PC-9 (cell line): ENCODE measurements at regions not wholly inside any gene's neighbourhood (a gene's known extent, or its start where the extent isn't known, plus 50 kb on each side); places are given as distances from the start of the nearest gene placed in this dataset.

Source experiments
- BruUV-seq: library from RNA; stranded (reverse); fragments of 400-500 nt; replicated peaks from 2 replicates; lab custom pipeline; 2021; lab: Mats Ljungman, UMichigan
- CTCF ChIA-PET: fragments of 300-600 bp; sonication (Branson Sonifier 250); formaldehyde crosslinking; loops from one replicate; lab custom pipeline; 2022; ENCODE audit warnings: antibody characterized with exemption; lab: Charles Lee
- POLR2A ChIA-PET: fragments of 300-600 bp; sonication (Branson Sonifier 250); formaldehyde crosslinking; loops from one replicate; lab custom pipeline; 2022; ENCODE audit warnings: antibody characterized with exemption; ENCODE audit not compliant: unreplicated experiment; lab: Charles Lee
- DNase-seq, 2 experiments: peaks; one replicate each; pipeline versions ENCODE4 v3.0.0 to v3.0.0-alpha.2; 2015 to 2022; ENCODE audit warnings: mixed read lengths in 1 of 2
- H2AFZ ChIP-seq: fragments of 200-600 bp; sonication (generic); 2 replicates; pipeline ENCODE4 v1.8.1; 2017; ENCODE audit warnings: antibody characterized with exemption
- H3F3A ChIP-seq: fragments of 200-600 bp; sonication (generic); 2 replicates; pipeline ENCODE4 v1.8.1; 2017; ENCODE audit warnings: antibody characterized with exemption, mild to moderate bottlenecking, low read depth; ENCODE audit not compliant: insufficient read depth
- H3K27ac ChIP-seq: fragments of 200-600 bp; sonication (generic); 2 replicates; pipeline ENCODE4 v1.6.1; 2016; ENCODE audit warnings: mixed run types
- H3K27me3 ChIP-seq: fragments of 200-600 bp; sonication (generic); 2 replicates; pipeline ENCODE4 v1.6.1; 2016; ENCODE audit warnings: low read depth, mixed run types; ENCODE audit not compliant: insufficient read depth
- H3K36me3 ChIP-seq: fragments of 200-600 bp; sonication (generic); 2 replicates; pipeline ENCODE4 v1.6.1; 2016; ENCODE audit warnings: low read depth, mixed run types
- H3K4me1 ChIP-seq: fragments of 200-600 bp; sonication (generic); replicated peaks from 2 replicates; pipeline ENCODE4 v1.6.1; 2016; ENCODE audit warnings: mixed run types; ENCODE audit not compliant: insufficient read depth
- H3K4me2 ChIP-seq: fragments of 200-600 bp; sonication (generic); 2 replicates; pipeline ENCODE4 v1.6.1; 2017; ENCODE audit warnings: mixed run types
- H3K4me3 ChIP-seq: fragments of 200-600 bp; sonication (generic); 2 replicates; pipeline ENCODE4 v1.6.1; 2016; ENCODE audit warnings: mixed run types
- H3K79me2 ChIP-seq: fragments of 200-600 bp; sonication (generic); 2 replicates; pipeline ENCODE4 v1.6.1; 2017; ENCODE audit warnings: low read depth, mixed run types
- H3K9me2 ChIP-seq: fragments of 200-600 bp; sonication (generic); 2 replicates; pipeline ENCODE4 v1.8.1; 2017; ENCODE audit warnings: mild to moderate bottlenecking; ENCODE audit not compliant: insufficient read depth
- H3K9me3 ChIP-seq: fragments of 200-600 bp; sonication (generic); 2 replicates; pipeline ENCODE4 v1.8.1; 2016; ENCODE audit warnings: low read depth; ENCODE audit not compliant: insufficient read depth
- H4K20me1 ChIP-seq: fragments of 200-600 bp; sonication (generic); 2 replicates; pipeline ENCODE4 v1.8.1; 2017; ENCODE audit not compliant: insufficient read depth
- CTCF ChIP-seq: fragments of 200-600 bp; sonication (generic); conservative IDR thresholded peaks from 2 replicates; pipeline ENCODE4 v1.6.1; 2017; ENCODE audit warnings: mixed run types, antibody characterized with exemption, mild to moderate bottlenecking, moderate library complexity
- EZH2 ChIP-seq: fragments of 200-600 bp; sonication (generic); IDR thresholded peaks from 2 replicates; pipeline ENCODE4 v1.8.0; 2017; ENCODE audit warnings: antibody characterized with exemption, low read depth
- intact Hi-C: fragments of 100-400 bp; cut with micrococcal nuclease; formaldehyde crosslinking; loops from one replicate; pipeline ENCODE4 v1.10.0; 2022; ENCODE audit not compliant: unreplicated experiment

- Histone ChIP-seq H3K27ac (no peak overlapping the region), H3K36me3 (no peaks in the 10 kb centered on the region), H3K9me3 (no peaks in the 10 kb centered on the region; the same call in 1 of the 2 replicates), H3K9me2 (no peaks in the 10 kb centered on the region), H3F3A (no peaks in the 10 kb centered on the region), H3K4me2 (no peak overlapping the region), H3K27me3 (no peaks in the 10 kb centered on the region), H2AFZ (no peak overlapping the region), H3K4me1 (no peaks in the 10 kb centered on the region), H3K79me2 (no peaks in the 10 kb centered on the region), H4K20me1 (no peaks in the 10 kb centered on the region), H3K4me3 (no peak overlapping the region)
- no TSS peak for BruUV-seq
- no peak for TF ChIP-seq CTCF
- TF ChIP-seq EZH2, result no peak
- ChIA-PET CTCF (interaction anchor here (0.7 kb wide), 1 partner anchor 64 kb away, joined by 3 read pairs; no protein-coding TSS in a partner anchor), POLR2A (no interaction called here)
- DNase-seq, result no peak
- intact Hi-C loops, result no loop called here
These were observed 150.5 kb upstream of the POU1F1 start for GRCh38 chr3:87426918-87427317.

- no peaks in the 10 kb centered on the region for H3K9me2 ChIP-seq
- no peaks in the 10 kb centered on the region for H3K36me3 ChIP-seq
- H3K4me3 ChIP-seq, result no peak overlapping the region
- no peak overlapping the region for H3K27ac ChIP-seq
- CTCF ChIA-PET, result no interaction called here
- TF ChIP-seq EZH2, result no peak
- no peak for TF ChIP-seq CTCF
- DNase-seq, result no peak
- intact Hi-C loops, result no loop called here
- BruUV-seq, result no TSS peak
- H3K9me3 ChIP-seq, result no peaks in the 10 kb centered on the region; the same call in 1 of the 2 replicates
- no peaks in the 10 kb centered on the region for H3K27me3 ChIP-seq
- POLR2A ChIA-PET, result no interaction called here
- H3K4me1 ChIP-seq, result no peaks in the 10 kb centered on the region
- H3F3A ChIP-seq, result no peaks in the 10 kb centered on the region
- no peak overlapping the region for H2AFZ ChIP-seq
- H3K79me2 ChIP-seq, result no peaks in the 10 kb centered on the region
- no peaks in the 10 kb centered on the region for H4K20me1 ChIP-seq
- H3K4me2 ChIP-seq, result no peak overlapping the region
These were observed 148.7 kb upstream of the POU1F1 start for GRCh38 chr3:87425056-87425455.

- no peak for DNase-seq
- BruUV-seq, result no TSS peak
- no peaks in the 10 kb centered on the region for H4K20me1 ChIP-seq
- H3K79me2 ChIP-seq, result no peaks in the 10 kb centered on the region
- ChIA-PET POLR2A (no interaction called here), CTCF (no interaction called here)
- no peak overlapping the region for H3K27ac ChIP-seq
- intact Hi-C loops, result no loop called here
- no peaks in the 10 kb centered on the region for H3K4me1 ChIP-seq
- H3K27me3 ChIP-seq, result no peaks in the 10 kb centered on the region
- no peaks in the 10 kb centered on the region for H3K36me3 ChIP-seq
- no peaks in the 10 kb centered on the region for H3F3A ChIP-seq
- H3K9me3 ChIP-seq, result no peaks in the 10 kb centered on the region; the same call in 1 of the 2 replicates
- H2AFZ ChIP-seq, result no peak overlapping the region
- no peak overlapping the region for H3K4me3 ChIP-seq
- no peak overlapping the region for H3K4me2 ChIP-seq
- H3K9me2 ChIP-seq, result no peaks in the 10 kb centered on the region
- TF ChIP-seq CTCF (no peak), EZH2 (no peak)
These were observed 147.0 kb upstream of the POU1F1 start for GRCh38 chr3:87423336-87423735.
